Activated naive CD4-positive, alpha-beta T cell treated with anti-CD3 and anti-CD28 coated beads for 36 hours (primary cell): ENCODE measurements at regions not wholly inside any gene's neighbourhood (a gene's known extent, or its start where the extent isn't known, plus 50 kb on each side); places are given as distances from the start of the nearest gene placed in this dataset.
A peak's percentile ranks its signal among the peaks of the same experiment; 100 is the strongest.

Experiments
- CTCF ChIA-PET: fragments of 350-600 bp; sonication (Branson Sonifier 250); formaldehyde crosslinking; loops from one replicate; lab custom pipeline; 2021; ENCODE audit warnings: antibody characterized with exemption; lab: Charles Lee
- DNase-seq: peaks from one replicate; pipeline ENCODE4 v3.0.0-alpha.2; 2020
- H3K27ac Mint-ChIP-seq: one replicate; pipeline ENCODE4 v1.8.0; 2021; ENCODE audit warnings: mild to moderate bottlenecking, mixed read lengths
- H3K27me3 Mint-ChIP-seq: one replicate; pipeline ENCODE4 v1.8.0; 2021; ENCODE audit warnings: low read depth, mixed read lengths
- H3K36me3 Mint-ChIP-seq: one replicate; pipeline ENCODE4 v1.8.0; 2021; ENCODE audit warnings: low read depth, mixed read lengths
- H3K4me1 Mint-ChIP-seq: one replicate; pipeline ENCODE4 v1.8.0; 2021; ENCODE audit warnings: low read depth, mixed read lengths
- H3K4me3 Mint-ChIP-seq: one replicate; pipeline ENCODE4 v1.8.0; 2021; ENCODE audit warnings: mild to moderate bottlenecking, moderate library complexity, mixed read lengths
- H3K9me3 Mint-ChIP-seq: one replicate; pipeline ENCODE4 v1.8.0; 2021; ENCODE audit warnings: mixed read lengths
- intact Hi-C: fragments of 100-400 bp; cut with micrococcal nuclease; formaldehyde crosslinking; loops from one replicate; pipeline ENCODE4 v1.15.1; 2023

DNA sequence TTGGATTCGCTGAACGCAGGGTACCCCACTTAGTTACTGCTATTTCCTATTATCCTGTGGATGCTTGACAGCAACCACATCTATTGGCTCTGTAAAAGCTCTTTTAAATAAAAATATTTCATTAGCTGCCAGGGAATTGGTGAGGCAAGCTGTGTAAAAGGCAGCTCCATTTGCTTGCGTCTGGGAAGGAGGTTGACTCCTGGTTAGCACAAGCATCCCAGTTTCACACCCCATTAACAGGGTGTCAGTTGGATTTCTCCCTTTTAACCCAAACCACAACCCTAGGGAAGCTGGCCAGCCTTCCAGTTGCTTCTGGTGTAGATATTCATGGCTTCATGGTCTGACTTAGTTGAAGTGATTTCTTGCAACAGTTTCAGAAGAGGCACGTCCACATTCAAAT is 151.0 kb downstream of the GPBP1 start:
- H3K9me3 Mint-ChIP-seq = peaks cover 4% of the 10 kb centered on the region
- no peak for DNase-seq
- no peaks in the 10 kb centered on the region for H3K27me3 Mint-ChIP-seq
- H3K36me3 Mint-ChIP-seq = no peaks in the 10 kb centered on the region
- peak overlapping the region; percentile 65 for H3K27ac Mint-ChIP-seq
- H3K4me1 Mint-ChIP-seq = peaks cover 25% of the 10 kb centered on the region
- intact Hi-C loops = loop anchor here (1.0 to 10.0 kb wide), 6 partner anchors 23 to 1912 kb away; partner anchors contain the start of genes PLK2 and SETD9
- CTCF ChIA-PET = interaction anchor here (1.3 to 1.5 kb wide), 4 partner anchors 10 to 27 kb away, joined by 4 to 6 read pairs (median 5); no protein-coding TSS in a partner anchor
- no peak overlapping the region for H3K4me3 Mint-ChIP-seq

DNA sequence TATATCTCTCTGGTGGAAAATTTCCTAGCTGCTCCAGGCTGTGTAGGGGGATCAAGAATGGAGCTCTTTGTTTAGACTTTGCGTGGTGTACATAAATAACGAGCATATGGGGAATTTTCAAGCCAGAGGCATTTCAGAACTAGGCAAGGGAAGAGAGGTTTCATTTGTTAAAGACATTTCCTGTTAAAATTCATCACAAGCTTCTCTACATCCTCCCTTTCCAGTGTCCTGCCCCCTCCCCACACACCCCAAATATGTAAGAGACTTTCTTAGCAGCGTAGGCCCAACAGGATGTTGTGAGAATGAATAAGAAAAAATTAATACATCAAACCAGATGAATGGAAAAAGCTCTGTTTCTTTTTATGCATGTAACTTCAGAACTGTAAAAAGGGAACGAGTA is 150.3 kb downstream of the GPBP1 start:
- Mint-ChIP-seq H3K27me3 (no peaks in the 10 kb centered on the region), H3K4me3 (no peak overlapping the region), H3K36me3 (no peaks in the 10 kb centered on the region), H3K27ac (peak overlapping the region; percentile 72), H3K4me1 (peaks cover 25% of the 10 kb centered on the region), H3K9me3 (peaks cover 4% of the 10 kb centered on the region)
- peak; percentile 63 for DNase-seq
- CTCF ChIA-PET = interaction anchor here (1.3 to 1.5 kb wide), 4 partner anchors 10 to 26 kb away, joined by 4 to 6 read pairs (median 5); no protein-coding TSS in a partner anchor
- intact Hi-C loops = loop anchor here (1.0 to 10.0 kb wide), 6 partner anchors 22 to 1913 kb away; partner anchors contain the start of genes PLK2 and SETD9

DNA sequence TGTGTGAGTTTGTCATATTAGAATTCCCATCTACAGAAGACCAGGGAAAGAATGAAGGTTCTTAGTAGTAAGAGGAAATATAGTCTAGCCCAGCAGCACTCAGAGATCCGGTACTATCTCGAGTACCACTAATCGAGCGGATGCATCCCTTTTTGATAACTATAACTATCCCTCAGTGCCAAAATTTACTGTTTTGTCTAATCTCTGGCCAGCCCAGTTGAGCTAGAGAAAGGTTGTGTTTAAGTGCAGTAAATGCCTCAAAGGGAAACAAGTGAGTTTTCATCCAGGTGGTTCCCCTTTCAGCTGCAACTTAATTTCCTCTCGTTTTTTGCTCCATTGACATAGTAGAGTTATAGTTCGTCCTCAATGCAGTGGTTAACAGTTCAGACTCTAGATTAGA is 146.7 kb downstream of the GPBP1 start:
- no peaks in the 10 kb centered on the region for H3K27me3 Mint-ChIP-seq
- no peak for DNase-seq
- CTCF ChIA-PET = interaction anchor here (1.8 kb wide), 1 partner anchor 18 kb away, joined by 6 read pairs; no protein-coding TSS in a partner anchor
- H3K27ac Mint-ChIP-seq = no peak overlapping the region
- H3K4me3 Mint-ChIP-seq = no peak overlapping the region
- no peaks in the 10 kb centered on the region for H3K36me3 Mint-ChIP-seq
- no peaks in the 10 kb centered on the region for H3K9me3 Mint-ChIP-seq
- intact Hi-C loops = loop anchor here (1.0 to 10.0 kb wide), 4 partner anchors 177 to 1917 kb away; partner anchors contain the start of gene PLK2
- H3K4me1 Mint-ChIP-seq = peaks cover 15% of the 10 kb centered on the region

DNA sequence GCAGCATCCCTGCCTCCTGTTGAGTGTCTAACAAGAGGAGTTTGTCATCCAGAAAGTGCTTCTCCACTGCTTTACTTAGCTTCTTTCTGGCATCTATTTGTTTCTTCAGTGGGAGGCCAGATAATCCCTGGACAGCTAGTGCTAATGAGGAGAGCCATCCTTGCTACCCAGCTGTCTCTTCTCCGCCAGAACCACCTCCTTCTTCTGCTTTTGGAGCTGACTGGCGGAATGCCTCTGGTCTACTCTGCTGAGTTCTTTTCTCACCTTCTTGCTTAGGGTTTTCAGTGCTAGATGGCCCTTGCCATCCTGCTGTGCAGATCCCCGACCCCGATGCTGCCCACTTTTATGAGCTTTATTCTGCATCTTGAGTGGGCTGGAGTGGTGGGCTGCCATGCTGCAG is 145.8 kb downstream of the GPBP1 start:
- Mint-ChIP-seq H3K27me3 (no peaks in the 10 kb centered on the region), H3K4me1 (peaks cover 15% of the 10 kb centered on the region), H3K9me3 (no peaks in the 10 kb centered on the region), H3K36me3 (no peaks in the 10 kb centered on the region), H3K4me3 (no peak overlapping the region), H3K27ac (no peak overlapping the region)
- intact Hi-C loops = loop anchor here (1.0 to 10.0 kb wide), 4 partner anchors 178 to 1918 kb away; partner anchors contain the start of gene PLK2
- DNase-seq = no peak
- CTCF ChIA-PET = interaction anchor here (0.6 to 1.8 kb wide), 2 partner anchors 19 to 327 kb away, joined by 3 to 6 read pairs; no protein-coding TSS in a partner anchor

DNA sequence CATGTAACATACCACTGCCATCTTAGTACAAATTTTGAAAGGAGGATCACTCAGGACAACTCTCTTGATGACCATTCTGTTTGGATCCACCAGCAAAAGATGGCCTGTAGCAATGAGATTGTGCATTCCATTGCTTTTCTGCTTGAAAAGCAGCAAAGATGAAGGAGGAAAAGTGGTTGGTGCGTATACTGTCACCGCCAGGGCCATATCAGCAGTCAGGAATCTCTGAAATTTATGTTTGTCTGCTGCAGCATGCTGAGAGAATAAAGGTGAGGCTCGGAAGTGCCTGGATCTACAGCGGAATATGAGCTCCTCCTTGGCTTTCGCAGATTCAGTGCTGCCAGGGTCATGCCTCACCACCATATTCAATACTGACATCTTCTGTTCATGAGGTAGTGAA is 144.4 kb downstream of the GPBP1 start:
- intact Hi-C loops = no loop called here
- H3K4me3 Mint-ChIP-seq = no peak overlapping the region
- no peaks in the 10 kb centered on the region for H3K9me3 Mint-ChIP-seq
- no peak for DNase-seq
- H3K36me3 Mint-ChIP-seq = no peaks in the 10 kb centered on the region
- H3K27me3 Mint-ChIP-seq = no peaks in the 10 kb centered on the region
- peaks cover 3% of the 10 kb centered on the region for H3K4me1 Mint-ChIP-seq
- CTCF ChIA-PET = interaction anchor here (0.6 to 1.1 kb wide), 2 partner anchors 181 to 620 kb away, joined by 3 read pairs; no protein-coding TSS in a partner anchor
- no peak overlapping the region for H3K27ac Mint-ChIP-seq

DNA sequence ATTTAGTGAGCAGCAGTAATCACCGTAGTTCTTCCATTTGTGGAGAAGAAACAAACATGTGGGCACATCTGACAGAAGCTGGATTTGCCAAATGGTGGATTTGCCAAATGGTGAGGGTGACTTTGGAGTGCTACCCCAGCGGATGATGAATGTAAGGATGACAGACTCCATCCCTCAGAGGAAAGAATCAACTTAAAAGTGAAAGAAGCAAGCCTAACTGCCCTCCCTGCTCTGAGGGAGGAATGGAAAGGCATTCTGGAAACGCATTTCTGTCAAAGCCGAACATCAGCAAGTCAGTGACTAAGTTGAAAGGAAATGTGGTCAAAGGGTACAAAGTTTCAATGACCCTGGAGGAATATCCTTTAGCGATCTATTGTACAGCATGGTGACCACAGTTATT is 143.5 kb downstream of the GPBP1 start:
- Mint-ChIP-seq H3K27ac (no peak overlapping the region), H3K4me3 (no peak overlapping the region), H3K27me3 (no peaks in the 10 kb centered on the region), H3K36me3 (no peaks in the 10 kb centered on the region), H3K9me3 (no peaks in the 10 kb centered on the region), H3K4me1 (peaks cover 3% of the 10 kb centered on the region)
- intact Hi-C loops = no loop called here
- no peak for DNase-seq
- CTCF ChIA-PET = no interaction called here

DNA sequence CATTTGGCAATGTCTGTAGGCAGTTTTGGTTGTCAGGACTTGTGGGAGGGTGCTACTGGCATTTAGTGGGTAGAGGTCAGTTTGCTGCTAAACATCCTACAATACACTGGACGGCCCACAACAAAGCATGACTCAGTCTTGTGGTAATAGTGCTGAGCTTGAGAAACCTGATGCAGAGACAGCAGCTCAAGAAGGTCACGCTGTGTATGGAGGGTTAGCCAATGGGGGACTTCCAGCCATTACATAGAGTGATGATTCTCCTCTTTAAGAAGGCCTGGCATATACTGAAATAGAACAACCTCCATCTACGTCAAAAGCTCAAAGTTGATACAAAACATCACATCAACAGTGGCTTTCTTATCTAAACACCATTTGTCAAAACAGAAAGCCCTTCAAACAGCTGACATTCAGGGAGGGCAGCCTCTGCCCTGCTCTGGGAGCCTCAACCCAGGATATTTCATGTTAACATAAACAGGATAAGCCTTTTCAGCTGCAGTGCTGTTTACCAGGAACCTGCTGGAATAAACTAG is 143.0 kb downstream of the GPBP1 start:
- intact Hi-C loops = no loop called here
- Mint-ChIP-seq H3K4me3 (no peak overlapping the region), H3K27ac (no peak overlapping the region), H3K36me3 (no peaks in the 10 kb centered on the region), H3K9me3 (no peaks in the 10 kb centered on the region), H3K27me3 (no peaks in the 10 kb centered on the region), H3K4me1 (peaks cover 3% of the 10 kb centered on the region)
- no peak for DNase-seq
- CTCF ChIA-PET = interaction anchor here (0.6 to 0.8 kb wide), 2 partner anchors 17 to 20 kb away, joined by 3 read pairs; no protein-coding TSS in a partner anchor

DNA sequence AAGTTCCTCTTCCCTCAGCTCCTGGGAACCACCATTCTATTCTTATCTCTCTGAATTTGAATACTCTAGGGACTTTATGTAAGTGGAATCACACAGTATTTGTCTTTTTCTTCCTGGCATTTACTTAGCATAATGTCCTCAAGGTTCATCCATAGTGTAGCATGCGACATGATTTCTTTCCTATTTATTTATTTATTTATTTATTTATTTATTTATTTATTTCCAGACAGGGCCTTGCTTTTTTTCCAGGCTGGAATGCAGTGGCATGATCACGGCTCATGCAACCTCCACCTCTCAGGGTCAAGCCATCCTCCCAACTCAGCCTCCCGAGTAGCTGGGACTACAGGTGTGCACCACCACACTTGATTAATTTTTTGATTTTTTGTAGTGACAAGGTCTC is 142.1 kb downstream of the GPBP1 start:
- H3K27ac Mint-ChIP-seq = no peak overlapping the region
- no peaks in the 10 kb centered on the region for H3K27me3 Mint-ChIP-seq
- no peak for DNase-seq
- no peaks in the 10 kb centered on the region for H3K36me3 Mint-ChIP-seq
- intact Hi-C loops = no loop called here
- H3K4me1 Mint-ChIP-seq = peaks cover 3% of the 10 kb centered on the region
- H3K4me3 Mint-ChIP-seq = no peak overlapping the region
- CTCF ChIA-PET = interaction anchor here (0.8 kb wide), 1 partner anchor 19 kb away, joined by 3 read pairs; no protein-coding TSS in a partner anchor
- no peaks in the 10 kb centered on the region for H3K9me3 Mint-ChIP-seq
